GM19397 (cell line): ENCODE measurements at regions not wholly inside any gene's neighbourhood (a gene's known extent, or its start where the extent isn't known, plus 50 kb on each side); places are given as distances from the start of the nearest gene placed in this dataset.

Experiments used
- ATAC-seq: cut with Tn5 transposase; IDR thresholded peaks from one replicate; pipeline ENCODE4 v1.9.1; 2021; ENCODE audit warnings: mild to moderate bottlenecking, moderate library complexity; ENCODE audit not compliant: unreplicated experiment

- no peak for ATAC-seq
These were observed 650.8 kb downstream of the MCTP2 start for GRCh38 chr15:94882071-94882712.

GRCh38 chr15:94887391-94887790 lies 656.0 kb downstream of the MCTP2 start:
- no peak for ATAC-seq

- ATAC-seq: no peak
These were observed 657.8 kb downstream of the MCTP2 start for GRCh38 chr15:94889153-94889552.

- no peak for ATAC-seq
These were observed 661.7 kb downstream of the MCTP2 start for GRCh38 chr15:94893091-94893490.

GRCh38 chr15:94894056-94894455 lies 662.7 kb downstream of the MCTP2 start:
- ATAC-seq: no peak

- ATAC-seq: no peak
These were observed 678.1 kb downstream of the MCTP2 start for GRCh38 chr15:94909510-94909909.

- no peak for ATAC-seq
These were observed 678.8 kb downstream of the MCTP2 start for GRCh38 chr15:94910166-94910565.

GRCh38 chr15:94912760-94913159 lies 681.4 kb downstream of the MCTP2 start:
- no peak for ATAC-seq

- ATAC-seq: no peak
These were observed 685.7 kb downstream of the MCTP2 start for GRCh38 chr15:94917068-94917467.

- ATAC-seq: no peak
These were observed 690.6 kb downstream of the MCTP2 start for GRCh38 chr15:94921936-94922335.

GRCh38 chr15:94924057-94924456 lies 692.7 kb downstream of the MCTP2 start:
- ATAC-seq: no peak

- ATAC-seq: no peak
These were observed 693.7 kb downstream of the MCTP2 start for GRCh38 chr15:94924971-94925598.

- no peak for ATAC-seq
These were observed 694.3 kb downstream of the MCTP2 start for GRCh38 chr15:94925680-94926079.

- ATAC-seq: no peak
These were observed 695.6 kb downstream of the MCTP2 start for GRCh38 chr15:94927003-94927402.

- ATAC-seq: no peak
These were observed 697.9 kb downstream of the MCTP2 start for GRCh38 chr15:94929282-94929681.

GRCh38 chr15:94930441-94930840 lies 699.1 kb downstream of the MCTP2 start:
- ATAC-seq: no peak

GRCh38 chr15:94930960-94931359 lies 699.6 kb downstream of the MCTP2 start:
- no peak for ATAC-seq

- ATAC-seq: no peak
These were observed 703.1 kb downstream of the MCTP2 start for GRCh38 chr15:94934440-94934839.

GRCh38 chr15:94937242-94937641 lies 705.9 kb downstream of the MCTP2 start:
- ATAC-seq: no peak

GRCh38 chr15:94943888-94944287 lies 712.5 kb downstream of the MCTP2 start:
- ATAC-seq: no peak

- no peak for ATAC-seq
These were observed 720.2 kb downstream of the MCTP2 start for GRCh38 chr15:94951538-94951937.

- no peak for ATAC-seq
These were observed 732.6 kb downstream of the MCTP2 start for GRCh38 chr15:94963953-94964352.

GRCh38 chr15:94965593-94965992 lies 734.2 kb downstream of the MCTP2 start:
- ATAC-seq: no peak
